Activated naive CD4-positive, alpha-beta T cell treated with Interleukin-2 at 50 U/mL for 16 hours (primary cell): ENCODE measurements at regions not wholly inside any gene's neighbourhood (a gene's known extent, or its start where the extent isn't known, plus 50 kb on each side); places are given as distances from the start of the nearest gene placed in this dataset.
"Not testable (repeated sequence)": the region's sequence is repeated elsewhere in the genome, so short reads cannot be mapped to it uniquely, and the experiment has no call there.

ENCODE experiments used
- DNase-seq: peaks from one replicate; pipeline ENCODE4 v3.0.0-alpha.2; 2020

- DNase-seq: no peak
Observed at GRCh38 chr11:11220786-11221185, 132.3 kb downstream of the CSNK2A3 start.

DNA sequence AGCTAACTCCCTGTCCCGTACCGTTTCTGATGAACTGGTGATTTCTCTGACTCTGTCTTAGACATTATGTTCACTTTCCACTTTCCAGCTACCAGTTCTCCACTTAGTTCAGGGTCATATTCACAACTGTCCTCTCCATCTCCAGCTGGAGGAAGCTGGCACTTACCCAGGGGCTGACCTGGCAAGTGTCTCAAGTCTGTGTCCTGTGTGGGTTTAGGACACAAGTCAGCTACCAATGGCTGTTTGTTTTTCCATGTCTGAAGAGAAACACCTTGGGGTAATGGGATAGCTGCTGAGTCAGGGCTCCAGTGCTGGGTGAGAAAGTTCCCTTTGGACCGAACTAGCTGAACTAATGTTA is 134.4 kb downstream of the CSNK2A3 start:
- no peak for DNase-seq

- DNase-seq: no peak
Observed at GRCh38 chr11:11217929-11218628, 135.0 kb downstream of the CSNK2A3 start.

GRCh38 chr11:11217289-11217928 is 135.6 kb downstream of the CSNK2A3 start:
- DNase-seq: no peak

GRCh38 chr11:11215944-11216343 is 137.1 kb downstream of the CSNK2A3 start:
- DNase-seq: no peak

DNA sequence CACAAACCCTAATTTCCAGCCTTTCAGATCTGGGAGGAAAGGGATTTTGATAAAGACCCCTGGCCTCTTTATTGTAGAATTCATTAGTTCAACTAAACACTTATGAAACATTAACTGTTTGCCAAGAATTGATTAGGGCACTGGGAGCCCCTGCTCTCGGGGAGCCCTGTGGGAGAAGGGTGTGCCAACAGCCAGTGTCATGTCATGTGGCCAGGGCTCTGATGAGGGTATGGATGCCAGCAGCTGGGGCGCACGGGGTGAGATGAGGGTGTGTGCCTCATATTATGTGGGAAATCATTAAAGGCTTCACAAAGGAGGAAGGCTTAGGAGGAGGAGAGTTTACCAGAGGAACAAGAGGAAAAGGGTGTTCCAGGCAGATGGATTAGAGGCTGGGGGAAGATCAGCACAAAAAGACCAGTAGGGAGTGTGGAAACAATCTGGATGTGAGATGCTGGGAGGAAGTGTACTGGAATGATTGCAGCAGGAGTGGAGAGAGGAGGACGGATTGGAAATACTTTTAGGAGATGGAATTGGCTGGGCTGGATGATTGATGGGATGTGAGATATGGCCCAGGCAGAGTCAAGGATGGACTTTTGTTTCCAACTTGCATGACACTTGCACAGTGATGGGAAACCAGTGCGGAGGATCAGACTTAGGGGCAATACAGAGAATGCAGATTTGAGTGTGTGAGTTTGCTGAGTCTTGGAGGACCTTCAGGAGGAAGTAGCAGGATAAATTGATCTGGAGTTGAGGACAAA is 137.8 kb downstream of the CSNK2A3 start:
- DNase-seq: no peak

DNA sequence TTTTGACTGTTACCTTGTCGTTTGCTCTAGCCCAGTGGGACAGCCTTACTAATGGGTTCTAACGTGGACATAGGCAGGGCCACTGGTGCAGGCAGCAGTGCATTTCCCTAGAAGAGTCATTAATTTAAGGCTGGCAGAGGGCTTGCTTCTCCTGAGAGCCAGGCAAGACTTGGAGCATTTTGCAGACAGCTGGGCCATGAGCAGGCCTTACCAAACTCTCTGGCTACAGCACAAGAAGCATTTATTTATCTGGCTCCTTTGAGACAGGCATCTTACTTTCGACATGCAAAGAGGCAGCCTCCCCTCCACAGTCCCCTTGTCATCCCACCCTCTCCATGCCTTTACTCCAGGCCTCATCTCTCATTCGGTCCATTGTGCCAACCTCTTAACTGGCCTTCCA is 139.9 kb downstream of the CSNK2A3 start:
- DNase-seq: no peak

DNA sequence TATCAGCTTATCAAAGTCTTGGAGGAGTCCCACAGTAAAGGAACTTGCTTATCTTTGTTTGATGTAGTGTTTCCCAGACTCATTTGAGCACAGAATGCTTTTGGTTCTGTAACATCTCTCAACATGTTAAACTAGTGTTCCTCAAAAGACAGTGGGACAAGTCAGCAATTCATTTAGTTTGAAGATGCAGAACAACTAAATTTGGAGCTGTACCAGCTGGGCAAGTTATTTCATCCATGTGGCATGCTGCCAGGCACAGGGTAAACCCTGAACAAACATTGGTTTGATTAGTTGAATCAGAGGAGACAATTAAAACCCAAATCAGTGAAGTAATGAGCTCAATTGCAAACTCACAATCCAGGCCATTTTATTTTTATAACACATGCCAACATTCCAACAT is 141.2 kb downstream of the CSNK2A3 start:
- no peak for DNase-seq

GRCh38 chr11:11211186-11211585 is 141.9 kb downstream of the CSNK2A3 start:
- no peak for DNase-seq

DNA sequence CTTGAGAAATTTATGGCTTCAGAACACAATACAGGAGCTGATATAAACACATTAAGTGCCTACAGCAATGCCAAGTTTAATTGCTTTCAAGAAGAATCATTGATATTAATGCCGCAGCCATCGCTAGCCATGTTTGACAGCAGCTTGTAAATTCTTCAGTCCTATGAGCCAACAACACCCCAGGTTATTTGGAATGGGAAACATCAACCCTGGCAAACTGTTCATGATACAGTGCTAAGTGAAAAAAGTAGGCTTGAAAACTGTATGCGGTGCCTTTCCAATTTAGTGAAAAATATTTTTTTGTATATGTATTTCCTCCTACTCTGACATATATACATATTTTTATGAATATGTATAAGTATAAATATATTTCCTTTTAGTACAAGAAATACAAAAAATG is 142.6 kb downstream of the CSNK2A3 start:
- DNase-seq: no peak

DNA sequence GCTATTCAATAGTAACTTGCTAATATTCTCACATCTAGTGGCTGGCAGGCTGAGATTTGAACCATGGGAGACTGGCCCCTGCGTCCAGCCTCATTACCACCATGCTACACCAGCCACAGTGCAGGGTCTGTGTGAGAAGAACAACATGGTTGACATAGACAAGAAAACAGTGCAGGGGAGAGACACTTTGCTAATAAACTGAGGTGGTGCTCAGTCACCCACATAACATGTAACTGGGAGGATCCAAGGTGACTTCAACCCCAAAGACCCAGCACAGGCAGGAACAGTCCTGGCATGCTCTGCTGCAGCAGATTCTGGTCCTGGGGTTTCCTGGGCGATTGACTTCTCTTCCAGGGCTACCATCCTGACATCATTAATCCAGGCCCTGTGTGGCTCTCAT is 143.1 kb downstream of the CSNK2A3 start:
- no peak for DNase-seq

GRCh38 chr11:11208994-11209393 is 144.1 kb downstream of the CSNK2A3 start:
- DNase-seq: no peak

- DNase-seq: no peak
Observed at GRCh38 chr11:11207428-11207827, 145.6 kb downstream of the CSNK2A3 start.

GRCh38 chr11:11206484-11206883 is 146.6 kb downstream of the CSNK2A3 start:
- DNase-seq: no peak

DNA sequence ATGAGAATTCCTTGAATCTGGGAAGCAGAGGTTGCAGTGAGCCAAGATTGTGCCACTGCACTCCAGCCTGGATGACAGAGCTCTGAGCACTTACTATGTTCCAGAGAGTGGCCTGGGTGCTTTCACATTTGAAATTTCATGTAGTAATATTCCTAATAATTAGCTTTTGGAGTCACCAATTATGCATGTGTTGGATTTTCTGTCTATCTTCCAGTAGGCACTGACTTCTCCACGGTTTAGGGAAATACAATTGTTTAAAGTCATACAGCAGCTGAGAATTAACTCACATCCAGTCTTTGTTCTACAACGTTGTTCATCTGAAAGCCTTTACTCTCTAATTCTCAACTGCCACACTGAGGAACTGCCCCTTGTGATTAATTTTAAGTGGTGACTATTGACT is 150.2 kb downstream of the CSNK2A3 start:
- no peak for DNase-seq

GRCh38 chr11:11201302-11201701 is 151.7 kb downstream of the CSNK2A3 start:
- DNase-seq: not testable (repeated sequence)

DNA sequence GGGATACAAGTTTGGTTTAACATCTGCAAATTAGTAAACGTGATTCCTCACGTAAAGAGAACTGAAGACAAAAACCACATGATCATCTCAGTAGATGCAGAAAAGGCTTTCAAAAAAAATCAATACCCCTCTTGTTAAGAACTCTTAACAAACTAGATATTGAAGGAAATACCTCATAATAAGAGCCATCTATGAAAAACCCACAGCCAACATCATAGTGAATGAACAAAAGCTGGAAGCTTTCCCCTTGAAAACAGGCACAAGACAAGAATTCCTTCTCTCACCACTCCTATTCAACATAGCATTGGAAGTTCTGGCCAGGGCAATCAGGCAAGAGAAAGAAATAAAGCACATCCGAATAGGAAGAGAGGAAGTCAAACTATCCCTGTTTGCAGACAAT is 160.5 kb downstream of the CSNK2A3 start:
- DNase-seq: no peak

DNA sequence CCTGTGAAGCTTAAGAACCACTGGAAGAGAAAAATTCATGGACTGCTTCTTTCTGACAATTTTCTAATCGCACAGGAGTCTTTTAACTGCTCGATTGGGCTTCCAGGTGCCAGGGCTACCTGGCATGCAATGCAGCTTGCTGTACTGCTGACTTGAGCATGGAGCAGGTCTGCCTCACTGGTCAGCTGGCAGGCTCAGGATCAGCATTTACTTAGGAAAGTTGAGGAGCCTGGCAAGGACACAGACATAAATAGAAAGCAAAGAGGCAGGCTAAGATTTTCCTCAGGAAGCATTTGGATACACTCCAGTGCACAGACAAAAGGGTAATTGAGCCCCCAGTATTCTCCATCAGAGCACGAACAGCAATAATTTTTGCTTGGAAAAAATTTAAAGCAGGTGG is 163.5 kb downstream of the CSNK2A3 start:
- no peak for DNase-seq

GRCh38 chr11:11186249-11186648 is 166.8 kb downstream of the CSNK2A3 start:
- DNase-seq: no peak

DNA sequence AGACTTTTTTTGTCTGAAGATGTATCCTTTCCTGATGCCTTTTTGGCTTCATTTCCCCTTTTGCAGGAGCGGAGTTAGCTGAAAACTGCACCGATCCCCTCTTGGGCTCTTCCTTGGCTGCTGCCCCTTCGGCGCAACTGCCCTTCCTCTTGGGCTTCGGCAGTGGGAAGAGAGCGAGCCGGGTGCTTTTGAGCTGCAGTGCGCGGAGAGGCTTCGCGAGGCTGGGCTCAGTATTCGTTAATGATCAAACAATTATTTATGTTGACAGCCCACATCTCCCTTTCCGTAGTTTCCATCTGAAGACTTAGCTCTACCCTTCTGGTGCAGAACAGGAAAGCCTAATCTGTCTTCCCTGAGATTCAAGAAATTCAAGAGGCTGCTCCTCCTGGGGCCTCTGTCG is 170.8 kb downstream of the CSNK2A3 start:
- DNase-seq: no peak

GRCh38 chr11:11178671-11179638 is 174.1 kb downstream of the CSNK2A3 start:
- DNase-seq: no peak

GRCh38 chr11:11177156-11177808 is 175.8 kb downstream of the CSNK2A3 start:
- no peak for DNase-seq
